ENCODE measurements at regions not wholly inside any gene's neighbourhood (a gene's known extent, or its start where the extent isn't known, plus 50 kb on each side); places are given as distances from the start of the nearest gene placed in this dataset.

DNA sequence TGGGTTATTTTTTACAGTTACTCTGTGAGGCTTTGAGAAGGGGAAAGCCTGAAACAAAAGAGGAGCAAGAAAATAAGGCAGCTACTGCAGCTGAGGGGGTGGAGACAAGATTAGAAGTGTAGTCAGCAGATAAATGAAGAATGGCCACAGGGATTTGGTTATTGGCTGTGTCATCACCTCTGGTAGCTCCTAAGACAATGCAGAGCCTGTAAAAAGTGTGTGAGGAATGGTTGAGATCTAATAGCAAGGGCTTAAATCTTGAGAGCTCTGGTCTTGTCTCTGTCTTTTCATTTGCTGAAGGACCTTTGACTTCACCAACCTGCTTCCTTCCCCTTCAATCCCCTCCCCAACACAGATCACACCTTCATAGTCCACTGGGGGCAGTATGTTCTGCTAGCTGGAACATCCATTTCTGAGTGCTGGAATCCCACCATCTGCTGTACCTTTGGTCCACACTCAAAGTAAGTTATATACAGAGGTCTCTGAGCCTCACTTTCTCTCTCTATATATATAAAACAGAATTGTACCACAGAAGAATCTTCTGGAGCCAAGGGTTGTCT is 213.7 kb upstream of the ZIC3 start:
- no peaks in the 10 kb centered on the region for H3K36me3 Mint-ChIP-seq

GRCh38 chrX:137342969-137343368 is 223.0 kb upstream of the ZIC3 start:
- Mint-ChIP-seq H3K9me3 (peaks cover 0 to 1% (median 0%) of the 10 kb centered on the region in 6 donors), H3K4me3 (no peak overlapping the region), H3K27me3 (ENCODE audit: low read depth in 3 of 3) (peaks cover 0 to 3% (median 2%) of the 10 kb centered on the region in 3 donors), H3K27ac (no peak overlapping the region), H3K4me1 (no peaks in the 10 kb centered on the region), H3K36me3 (peaks cover 0 to 5% (median 0%) of the 10 kb centered on the region in 3 donors)
- DNase-seq, result no peak

More for the DNA sequence above, 213.7 kb upstream of the ZIC3 start:
- no peak for DNase-seq
- H3K4me1 Mint-ChIP-seq, result no peaks in the 10 kb centered on the region
- H3K27ac Mint-ChIP-seq, result no peak overlapping the region
- peaks cover 0 to 3% (median 0%) of the 10 kb centered on the region in 6 donors for H3K9me3 Mint-ChIP-seq
- peaks cover 0 to 2% (median 0%) of the 10 kb centered on the region in 3 donors for H3K27me3 Mint-ChIP-seq (ENCODE audit: low read depth in 3 of 3)
- H3K4me3 Mint-ChIP-seq, result no peak overlapping the region

GRCh38 chrX:137313627-137314026 is 252.3 kb upstream of the ZIC3 start:
- Mint-ChIP-seq H3K27me3 (ENCODE audit: low read depth in 3 of 3) (peaks cover 1 to 5% (median 4%) of the 10 kb centered on the region in 3 donors), H3K4me1 (no peaks in the 10 kb centered on the region), H3K27ac (no peak overlapping the region), H3K36me3 (no peaks in the 10 kb centered on the region), H3K9me3 (peaks cover 0 to 3% (median 0%) of the 10 kb centered on the region in 6 donors), H3K4me3 (no peak overlapping the region)
- no peak for DNase-seq

- Mint-ChIP-seq H3K9me3 (peaks cover 0 to 6% (median 0%) of the 10 kb centered on the region in 6 donors), H3K4me3 (no peak overlapping the region), H3K36me3 (no peaks in the 10 kb centered on the region), H3K27me3 (ENCODE audit: low read depth in 3 of 3) (peaks cover 0 to 2% (median 2%) of the 10 kb centered on the region in 3 donors), H3K27ac (no peak overlapping the region), H3K4me1 (no peaks in the 10 kb centered on the region)
- DNase-seq, result no peak
Observed at GRCh38 chrX:137305404-137305803, 260.5 kb upstream of the ZIC3 start.

- Mint-ChIP-seq H3K36me3 (no peaks in the 10 kb centered on the region), H3K27me3 (ENCODE audit: low read depth in 3 of 3) (peaks cover 0 to 7% (median 2%) of the 10 kb centered on the region in 3 donors), H3K27ac (no peak overlapping the region), H3K4me3 (no peak overlapping the region), H3K9me3 (no peaks in the 10 kb centered on the region), H3K4me1 (no peaks in the 10 kb centered on the region)
- DNase-seq, result no peak
Observed at GRCh38 chrX:137297167-137297566, 263.4 kb upstream of the GPR101 start.

DNA sequence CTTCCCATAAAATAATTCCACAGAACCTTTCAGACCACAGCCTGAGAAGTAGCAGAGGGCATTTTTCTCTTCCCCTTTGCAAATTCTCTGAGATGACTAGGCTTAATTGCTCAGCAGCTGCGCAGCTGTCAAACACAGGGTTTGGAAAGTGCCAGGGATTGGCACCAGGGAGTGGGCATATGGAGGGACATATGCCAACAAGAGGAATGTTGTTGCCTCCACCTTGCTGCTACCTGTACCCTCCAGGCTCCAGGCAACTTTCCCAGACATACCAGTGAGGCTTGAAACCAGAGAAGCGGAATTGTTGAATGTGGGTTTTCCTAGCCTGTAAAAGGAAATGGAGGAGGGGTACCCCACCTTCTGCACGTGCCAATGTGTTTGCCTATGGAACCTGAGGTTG is 256.2 kb upstream of the GPR101 start:
- Mint-ChIP-seq H3K4me1 (no peaks in the 10 kb centered on the region), H3K27ac (no peak overlapping the region), H3K4me3 (no peak overlapping the region), H3K9me3 (no peaks in the 10 kb centered on the region), H3K27me3 (ENCODE audit: low read depth in 3 of 3) (peaks cover 0 to 13% (median 5%) of the 10 kb centered on the region in 3 donors), H3K36me3 (no peaks in the 10 kb centered on the region)
- DNase-seq, result no peak

- H3K4me3 Mint-ChIP-seq, result no peak overlapping the region
- H3K36me3 Mint-ChIP-seq, result no peaks in the 10 kb centered on the region
- peaks cover 0 to 3% (median 0%) of the 10 kb centered on the region in 6 donors for H3K9me3 Mint-ChIP-seq
- H3K27me3 Mint-ChIP-seq (ENCODE audit: low read depth in 3 of 3), result peaks cover 3 to 18% (median 8%) of the 10 kb centered on the region in 3 donors
- no peak for DNase-seq
- no peaks in the 10 kb centered on the region for H3K4me1 Mint-ChIP-seq
- H3K27ac Mint-ChIP-seq, result no peak overlapping the region
Observed at GRCh38 chrX:137287191-137287590, 253.4 kb upstream of the GPR101 start.

DNA sequence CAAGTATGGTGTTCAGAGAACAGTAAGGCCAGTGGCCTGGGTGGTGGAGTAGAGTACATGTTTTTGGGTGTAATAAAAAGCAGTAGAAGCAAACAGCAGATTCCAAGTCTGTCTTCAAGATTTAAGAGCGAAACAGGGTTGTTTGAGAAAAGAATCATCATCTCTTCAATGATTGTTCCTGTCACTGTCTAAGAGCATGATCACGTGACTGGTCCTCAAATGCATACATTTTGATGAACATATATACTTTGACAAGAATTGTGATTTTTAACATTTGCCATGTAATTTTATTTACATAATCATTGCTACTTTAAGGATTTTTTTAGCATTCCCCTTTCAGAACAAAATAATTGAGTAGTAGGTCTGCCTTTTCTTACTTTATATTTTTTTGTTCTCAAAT is 252.6 kb upstream of the GPR101 start:
- Mint-ChIP-seq H3K27ac (no peak overlapping the region), H3K27me3 (ENCODE audit: low read depth in 3 of 3) (peaks cover 4 to 22% (median 8%) of the 10 kb centered on the region in 3 donors), H3K9me3 (peaks cover 0 to 3% (median 0%) of the 10 kb centered on the region in 6 donors), H3K36me3 (no peaks in the 10 kb centered on the region), H3K4me3 (no peak overlapping the region), H3K4me1 (no peaks in the 10 kb centered on the region)
- no peak for DNase-seq

DNA sequence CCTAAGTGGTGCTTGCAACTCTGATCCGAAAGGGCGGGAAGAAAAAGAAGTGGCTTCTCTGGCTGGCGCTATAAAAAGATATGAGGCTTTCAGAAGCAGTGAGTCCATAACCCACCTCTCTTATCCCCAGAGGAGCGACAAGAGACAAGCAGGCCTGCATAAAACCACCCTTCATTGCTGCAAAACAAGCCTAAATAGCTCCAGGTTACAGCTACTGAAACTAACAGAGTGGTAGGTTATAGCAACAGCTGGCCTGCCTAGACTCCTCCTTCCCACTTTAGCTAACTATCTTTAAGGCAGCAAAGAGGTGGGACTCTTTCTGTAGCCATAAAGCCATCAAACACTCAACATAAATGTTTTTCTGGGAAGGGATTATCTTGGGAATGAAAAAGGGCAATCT is 245.0 kb upstream of the GPR101 start:
- no peak for DNase-seq
- no peaks in the 10 kb centered on the region for H3K4me1 Mint-ChIP-seq
- no peak overlapping the region for H3K4me3 Mint-ChIP-seq
- peaks cover 2 to 14% (median 8%) of the 10 kb centered on the region in 3 donors for H3K27me3 Mint-ChIP-seq (ENCODE audit: low read depth in 3 of 3)
- H3K27ac Mint-ChIP-seq, result no peak overlapping the region
- H3K9me3 Mint-ChIP-seq, result peaks cover 0 to 3% (median 0%) of the 10 kb centered on the region in 6 donors
- H3K36me3 Mint-ChIP-seq, result no peaks in the 10 kb centered on the region

DNA sequence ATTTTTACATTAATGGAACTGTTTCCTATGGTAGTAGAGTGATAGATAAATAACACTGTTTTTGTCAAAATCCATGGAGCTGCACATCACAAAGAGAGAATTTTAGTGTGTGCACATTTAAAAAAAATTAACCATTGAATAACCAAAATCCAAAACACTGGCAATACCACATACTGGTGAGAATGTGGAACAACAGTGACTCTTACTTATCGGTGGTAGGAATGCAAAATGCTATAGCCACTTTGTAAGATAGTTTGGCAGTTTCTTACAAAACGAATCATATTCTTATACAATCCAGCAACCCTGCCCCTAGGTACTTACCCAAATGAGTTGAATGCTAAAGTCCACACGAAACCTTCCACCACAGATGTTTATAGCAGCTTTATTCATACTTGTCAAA is 229.6 kb upstream of the GPR101 start:
- H3K27ac Mint-ChIP-seq, result no peak overlapping the region
- H3K4me1 Mint-ChIP-seq, result no peaks in the 10 kb centered on the region
- no peak for DNase-seq
- H3K9me3 Mint-ChIP-seq, result no peaks in the 10 kb centered on the region
- H3K36me3 Mint-ChIP-seq, result no peaks in the 10 kb centered on the region
- peaks cover 0 to 9% (median 4%) of the 10 kb centered on the region in 3 donors for H3K27me3 Mint-ChIP-seq (ENCODE audit: low read depth in 3 of 3)
- H3K4me3 Mint-ChIP-seq, result no peak overlapping the region

- Mint-ChIP-seq H3K27ac (no peak overlapping the region), H3K27me3 (ENCODE audit: low read depth in 3 of 3) (peaks cover 1 to 4% (median 2%) of the 10 kb centered on the region in 3 donors), H3K4me3 (no peak overlapping the region), H3K4me1 (no peaks in the 10 kb centered on the region), H3K9me3 (peaks cover 0 to 4% (median 0%) of the 10 kb centered on the region in 6 donors), H3K36me3 (no peaks in the 10 kb centered on the region)
- no peak for DNase-seq
Observed at GRCh38 chrX:137245183-137245582, 211.4 kb upstream of the GPR101 start.

DNA sequence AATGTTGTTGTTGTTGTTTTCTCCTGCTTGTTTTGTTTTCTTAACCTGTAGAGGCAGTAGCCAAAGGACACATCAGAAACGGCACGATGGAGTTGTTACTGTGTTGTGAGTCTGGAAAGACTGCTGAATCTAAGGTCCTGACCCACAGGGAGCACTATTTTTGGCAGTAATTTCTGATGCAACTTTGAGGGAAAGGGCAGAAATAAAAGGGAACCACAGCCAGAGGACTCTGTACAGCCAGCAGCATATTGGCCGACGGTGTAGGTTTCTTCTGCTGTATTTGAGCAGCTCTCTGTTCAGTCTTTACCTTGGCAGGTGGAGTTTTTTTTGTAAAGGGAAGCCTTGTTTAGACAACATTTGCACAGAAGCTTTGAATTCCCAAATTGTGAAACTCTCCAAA is 203.0 kb upstream of the GPR101 start:
- no peak for DNase-seq

GRCh38 chrX:137234651-137235402 is 201.0 kb upstream of the GPR101 start:
- H3K4me3 Mint-ChIP-seq, result no peak overlapping the region
- no peak overlapping the region for H3K27ac Mint-ChIP-seq
- no peaks in the 10 kb centered on the region for H3K36me3 Mint-ChIP-seq
- H3K27me3 Mint-ChIP-seq (ENCODE audit: low read depth in 3 of 3), result peaks cover 0 to 17% (median 1%) of the 10 kb centered on the region in 3 donors
- no peaks in the 10 kb centered on the region for H3K9me3 Mint-ChIP-seq
- DNase-seq, result no peak
- no peaks in the 10 kb centered on the region for H3K4me1 Mint-ChIP-seq

More for the DNA sequence above, 203.0 kb upstream of the GPR101 start:
- no peaks in the 10 kb centered on the region for H3K9me3 Mint-ChIP-seq
- no peak overlapping the region for H3K27ac Mint-ChIP-seq
- no peaks in the 10 kb centered on the region for H3K4me1 Mint-ChIP-seq
- H3K4me3 Mint-ChIP-seq, result no peak overlapping the region
- no peaks in the 10 kb centered on the region for H3K36me3 Mint-ChIP-seq
- H3K27me3 Mint-ChIP-seq (ENCODE audit: low read depth in 3 of 3), result peaks cover 0 to 13% (median 1%) of the 10 kb centered on the region in 3 donors

DNA sequence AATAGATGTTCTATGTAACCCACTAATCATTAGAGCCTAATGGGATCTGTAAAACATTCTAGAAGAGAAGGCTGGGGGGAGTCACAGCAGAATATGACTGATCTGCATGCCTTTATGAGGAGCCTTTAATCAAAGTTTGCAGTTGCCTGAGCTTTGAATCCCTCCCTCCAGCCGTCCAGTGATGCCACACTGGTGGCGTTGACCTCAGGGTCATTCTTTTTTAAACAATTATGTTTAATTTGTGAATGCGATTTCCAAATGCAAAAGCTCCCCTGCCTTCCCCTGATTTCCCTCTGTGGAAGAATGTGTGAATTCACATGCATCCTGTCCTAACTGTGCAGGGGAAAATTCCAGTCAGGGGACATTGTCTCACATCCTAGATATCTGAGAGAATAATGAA is 199.7 kb upstream of the GPR101 start:
- no peaks in the 10 kb centered on the region for H3K9me3 Mint-ChIP-seq
- H3K4me3 Mint-ChIP-seq, result no peak overlapping the region
- no peaks in the 10 kb centered on the region for H3K4me1 Mint-ChIP-seq
- H3K36me3 Mint-ChIP-seq, result no peaks in the 10 kb centered on the region
- no peak overlapping the region for H3K27ac Mint-ChIP-seq
- DNase-seq, result no peak
- peaks cover 1 to 12% (median 2%) of the 10 kb centered on the region in 3 donors for H3K27me3 Mint-ChIP-seq (ENCODE audit: low read depth in 3 of 3)

Measured in immature natural killer cell (primary cell).